ENCODE measurements at regions not wholly inside any gene's neighbourhood (a gene's known extent, or its start where the extent isn't known, plus 50 kb on each side); places are given as distances from the start of the nearest gene placed in this dataset.
A peak's percentile ranks its signal among the peaks of the same experiment; 100 is the strongest.
"Not testable (repeated sequence)": the region's sequence is repeated elsewhere in the genome, so short reads cannot be mapped to it uniquely, and the experiment has no call there.

GRCh38 chr5:1654786-1655495 is 131.2 kb upstream of the LPCAT1 start:
- H3K79me2 ChIP-seq, result no peaks in the 10 kb centered on the region
- no peaks in the 10 kb centered on the region for H3K9me2 ChIP-seq (replicated peaks; ENCODE audit: insufficient read depth)
- no peaks in the 10 kb centered on the region for H4K20me1 ChIP-seq (ENCODE audit: insufficient read depth, poor library complexity, severe bottlenecking)
- no peaks in the 10 kb centered on the region for H3K4me1 ChIP-seq (ENCODE audit: insufficient read depth)
- no peak overlapping the region for H2AFZ ChIP-seq
- no peak overlapping the region for H3K4me2 ChIP-seq
- no peaks in the 10 kb centered on the region for H3K9me3 ChIP-seq (ENCODE audit: low read depth)
- no peak overlapping the region for H3K4me3 ChIP-seq
- 86% methylated on average over 11 of the region's 13 CpGs for WGBS (ENCODE audit: low lambda C conversion rate, missing lambda C conversion rate)
- TF ChIP-seq, protein P1, sequence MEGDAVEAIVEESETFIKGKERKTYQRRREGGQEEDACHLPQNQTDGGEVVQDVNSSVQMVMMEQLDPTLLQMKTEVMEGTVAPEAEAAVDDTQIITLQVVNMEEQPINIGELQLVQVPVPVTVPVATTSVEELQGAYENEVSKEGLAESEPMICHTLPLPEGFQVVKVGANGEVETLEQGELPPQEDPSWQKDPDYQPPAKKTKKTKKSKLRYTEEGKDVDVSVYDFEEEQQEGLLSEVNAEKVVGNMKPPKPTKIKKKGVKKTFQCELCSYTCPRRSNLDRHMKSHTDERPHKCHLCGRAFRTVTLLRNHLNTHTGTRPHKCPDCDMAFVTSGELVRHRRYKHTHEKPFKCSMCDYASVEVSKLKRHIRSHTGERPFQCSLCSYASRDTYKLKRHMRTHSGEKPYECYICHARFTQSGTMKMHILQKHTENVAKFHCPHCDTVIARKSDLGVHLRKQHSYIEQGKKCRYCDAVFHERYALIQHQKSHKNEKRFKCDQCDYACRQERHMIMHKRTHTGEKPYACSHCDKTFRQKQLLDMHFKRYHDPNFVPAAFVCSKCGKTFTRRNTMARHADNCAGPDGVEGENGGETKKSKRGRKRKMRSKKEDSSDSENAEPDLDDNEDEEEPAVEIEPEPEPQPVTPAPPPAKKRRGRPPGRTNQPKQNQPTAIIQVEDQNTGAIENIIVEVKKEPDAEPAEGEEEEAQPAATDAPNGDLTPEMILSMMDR (IDR thresholded peaks at IDR 0.05; ENCODE audit: poor library complexity), result no peak
- TF ChIP-seq EZH2 (IDR thresholded peaks at IDR 0.05; ENCODE audit: borderline replicate concordance), result no peak
- no peak for TF ChIP-seq EZH2phosphoT487 (IDR thresholded peaks at IDR 0.05; ENCODE audit: low read depth, severe bottlenecking, unreplicated experiment)
- peaks cover 24% of the 10 kb centered on the region for H3K27me3 ChIP-seq
- no peak for DNase-seq (ENCODE audit: low spot score)
- no peak overlapping the region for H3K27ac ChIP-seq
- no peaks in the 10 kb centered on the region for H3K36me3 ChIP-seq (replicated peaks; ENCODE audit: insufficient read depth, low read depth)

- not testable (repeated sequence) for H4K20me1 ChIP-seq (ENCODE audit: insufficient read depth, poor library complexity, severe bottlenecking); H3K4me1 ChIP-seq (ENCODE audit: insufficient read depth); H3K9me3 ChIP-seq (ENCODE audit: low read depth); H2AFZ ChIP-seq; H3K27ac ChIP-seq; H3K9me2 ChIP-seq (replicated peaks; ENCODE audit: insufficient read depth); DNase-seq (ENCODE audit: low spot score); H3K4me3 ChIP-seq; H3K79me2 ChIP-seq; H3K36me3 ChIP-seq (replicated peaks; ENCODE audit: insufficient read depth, low read depth)
- 14% methylated on average over 35 of the region's 60 CpGs for WGBS (ENCODE audit: low lambda C conversion rate, missing lambda C conversion rate)
- peak overlapping the region; percentile 71 for H3K4me2 ChIP-seq
- TF ChIP-seq, protein P1 (IDR thresholded peaks at IDR 0.05; ENCODE audit: poor library complexity), result peak; percentile 40
- peaks cover 29% of the 10 kb centered on the region for H3K27me3 ChIP-seq
These were observed 130.2 kb upstream of the LPCAT1 start for GRCh38 chr5:1653698-1654651.

DNA sequence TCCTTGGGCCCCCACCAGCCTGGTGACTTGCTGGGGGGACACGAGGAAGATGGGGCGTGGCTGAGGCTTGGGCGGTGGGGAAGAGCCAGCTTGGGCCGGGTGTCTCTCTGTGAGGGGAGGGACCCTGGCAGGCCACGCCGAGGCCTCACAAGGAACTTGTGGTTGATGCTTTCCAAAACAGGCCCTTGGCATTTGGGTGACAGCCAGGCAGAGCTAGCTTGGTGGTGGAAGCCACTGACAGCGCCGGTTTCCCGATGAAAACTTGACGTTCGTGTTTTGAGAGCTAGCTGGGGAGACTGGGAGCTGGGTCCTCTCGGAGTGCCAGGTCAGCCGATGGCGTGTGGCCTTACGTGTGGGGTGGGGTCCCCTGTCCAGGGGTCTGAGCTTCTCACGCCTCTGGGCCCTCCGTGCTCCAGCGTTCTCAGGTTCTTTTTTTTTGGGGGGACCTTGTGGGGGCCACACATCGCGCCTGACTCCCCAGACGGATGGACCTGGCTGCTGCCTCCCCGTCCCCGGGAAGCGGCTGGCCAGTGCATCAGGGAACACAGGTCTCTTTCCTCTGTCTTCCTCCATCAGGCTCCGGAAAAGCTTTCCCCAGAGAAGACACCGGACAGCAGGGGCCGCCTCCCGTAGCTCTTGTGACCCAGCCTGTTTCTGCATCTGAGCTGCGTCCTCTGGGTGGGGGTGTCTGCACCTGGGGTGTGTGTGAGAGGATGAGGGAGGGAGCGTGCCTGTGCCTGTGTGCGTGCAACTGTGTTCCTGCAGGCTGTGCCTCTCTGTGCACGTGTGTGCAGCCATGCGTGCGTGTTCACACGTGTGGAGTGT is 129.3 kb upstream of the LPCAT1 start:
- no peak for TF ChIP-seq EZH2phosphoT487 (IDR thresholded peaks at IDR 0.05; ENCODE audit: low read depth, severe bottlenecking, unreplicated experiment)
- TF ChIP-seq EZH2 (IDR thresholded peaks at IDR 0.05; ENCODE audit: borderline replicate concordance), result no peak
- TF ChIP-seq, protein P1 (IDR thresholded peaks at IDR 0.05; ENCODE audit: poor library complexity), result no peak
- no peak overlapping the region for H2AFZ ChIP-seq
- no peak overlapping the region for H3K4me3 ChIP-seq
- H3K4me1 ChIP-seq (ENCODE audit: insufficient read depth), result no peaks in the 10 kb centered on the region
- H3K79me2 ChIP-seq, result no peaks in the 10 kb centered on the region
- peak overlapping the region; percentile 71 for H3K4me2 ChIP-seq
- 55% methylated on average over 29 of the region's 35 CpGs for WGBS (ENCODE audit: low lambda C conversion rate, missing lambda C conversion rate)
- no peaks in the 10 kb centered on the region for H4K20me1 ChIP-seq (ENCODE audit: insufficient read depth, poor library complexity, severe bottlenecking)
- no peak for DNase-seq (ENCODE audit: low spot score)
- no peaks in the 10 kb centered on the region for H3K9me3 ChIP-seq (ENCODE audit: low read depth)
- H3K27me3 ChIP-seq, result peaks cover 29% of the 10 kb centered on the region
- no peaks in the 10 kb centered on the region for H3K9me2 ChIP-seq (replicated peaks; ENCODE audit: insufficient read depth)
- H3K27ac ChIP-seq, result no peak overlapping the region
- H3K36me3 ChIP-seq (replicated peaks; ENCODE audit: insufficient read depth, low read depth), result no peaks in the 10 kb centered on the region
